HFFc6 (cell line): ENCODE measurements at regions not wholly inside any gene's neighbourhood (a gene's known extent, or its start where the extent isn't known, plus 50 kb on each side); places are given as distances from the start of the nearest gene placed in this dataset.

ENCODE experiments used
- DNase-seq: peaks from one replicate; pipeline ENCODE4 v3.0.0-alpha.2; 2018
- H3K27ac Mint-ChIP-seq: 2 replicates; pipeline ENCODE4 v1.8.0; 2020; ENCODE audit warnings: mild to moderate bottlenecking, mixed read lengths
- H3K27me3 Mint-ChIP-seq: 2 replicates; pipeline ENCODE4 v1.8.0; 2021; ENCODE audit warnings: mild to moderate bottlenecking, moderate library complexity, mixed read lengths; ENCODE audit not compliant: insufficient read depth
- H3K36me3 Mint-ChIP-seq: 2 replicates; pipeline ENCODE4 v1.8.0; 2021; ENCODE audit warnings: low read depth, mixed read lengths
- H3K4me1 Mint-ChIP-seq: 2 replicates; pipeline ENCODE4 v1.8.0; 2020; ENCODE audit warnings: low read depth, mixed read lengths
- H3K4me3 Mint-ChIP-seq: 2 replicates; pipeline ENCODE4 v1.8.0; 2020; ENCODE audit warnings: mild to moderate bottlenecking, moderate library complexity, mixed read lengths
- H3K9me3 Mint-ChIP-seq: 2 replicates; pipeline ENCODE4 v1.8.0; 2020; ENCODE audit warnings: mild to moderate bottlenecking, mixed read lengths
- CTCF ChIP-seq: fragments of 200-600 bp; sonication (generic); IDR thresholded peaks from 2 replicates; pipeline ENCODE4 v1.5.0; 2021; ENCODE audit warnings: antibody characterized with exemption, mild to moderate bottlenecking

- no peak overlapping the region for H3K27ac Mint-ChIP-seq
- peaks cover 11% of the 10 kb centered on the region for H3K36me3 Mint-ChIP-seq
- no peaks in the 10 kb centered on the region for H3K9me3 Mint-ChIP-seq
- no peak for DNase-seq
- peaks cover 33% of the 10 kb centered on the region for H3K4me1 Mint-ChIP-seq
- TF ChIP-seq CTCF, result no peak
- H3K27me3 Mint-ChIP-seq, result peaks cover 3% of the 10 kb centered on the region; the same call in 1 of the 2 replicates
- H3K4me3 Mint-ChIP-seq, result no peak overlapping the region
Measured at GRCh38 chr12:88342251-88342806, 200.2 kb downstream of the TMTC3 start.

- Mint-ChIP-seq H3K4me3 (no peak overlapping the region), H3K36me3 (peaks cover 26% of the 10 kb centered on the region), H3K9me3 (peaks cover 15% of the 10 kb centered on the region), H3K4me1 (peaks cover 31% of the 10 kb centered on the region), H3K27ac (peak overlapping the region; percentile 30), H3K27me3 (no peaks in the 10 kb centered on the region)
- DNase-seq, result no peak
- TF ChIP-seq CTCF, result no peak
Measured at GRCh38 chr12:88351146-88351545, 209.0 kb downstream of the TMTC3 start.

- peaks cover 8% of the 10 kb centered on the region; the same call in 1 of the 2 replicates for H3K36me3 Mint-ChIP-seq
- peaks cover 6% of the 10 kb centered on the region; the same call in 1 of the 2 replicates for H3K9me3 Mint-ChIP-seq
- H3K27ac Mint-ChIP-seq, result no peak overlapping the region
- H3K4me1 Mint-ChIP-seq, result peaks cover 31% of the 10 kb centered on the region
- H3K27me3 Mint-ChIP-seq, result no peaks in the 10 kb centered on the region
- no peak for DNase-seq
- no peak overlapping the region for H3K4me3 Mint-ChIP-seq
- TF ChIP-seq CTCF, result no peak
Measured at GRCh38 chr12:88354691-88355090, 212.6 kb downstream of the TMTC3 start.

- H3K27ac Mint-ChIP-seq, result no peak overlapping the region
- peaks cover 30% of the 10 kb centered on the region for H3K4me1 Mint-ChIP-seq
- peaks cover 14% of the 10 kb centered on the region; the same call in 1 of the 2 replicates for H3K36me3 Mint-ChIP-seq
- no peak for DNase-seq
- TF ChIP-seq CTCF, result no peak
- H3K4me3 Mint-ChIP-seq, result no peak overlapping the region
- no peaks in the 10 kb centered on the region for H3K27me3 Mint-ChIP-seq
- peaks cover 6% of the 10 kb centered on the region; the same call in 1 of the 2 replicates for H3K9me3 Mint-ChIP-seq
Measured at GRCh38 chr12:88360343-88360742, 218.2 kb downstream of the TMTC3 start.

- Mint-ChIP-seq H3K36me3 (peaks cover 14% of the 10 kb centered on the region; the same call in 1 of the 2 replicates), H3K4me1 (peaks cover 30% of the 10 kb centered on the region), H3K9me3 (peaks cover 6% of the 10 kb centered on the region; the same call in 1 of the 2 replicates), H3K27ac (no peak overlapping the region; the same call in 1 of the 2 replicates), H3K4me3 (no peak overlapping the region), H3K27me3 (0 out of 2 replicates have a peak, but pooled peaks cover 2% of the 10 kb centered on the region)
- peak; percentile 11 for DNase-seq
- TF ChIP-seq CTCF, result no peak
Measured at GRCh38 chr12:88361493-88361892, 218.8 kb downstream of the KITLG start.
